A549 (cell line): ENCODE measurements at regions not wholly inside any gene's neighbourhood (a gene's known extent, or its start where the extent isn't known, plus 50 kb on each side); places are given as distances from the start of the nearest gene placed in this dataset.
"Not testable (repeated sequence)": the region's sequence is repeated elsewhere in the genome, so short reads cannot be mapped to it uniquely, and the experiment has no call there.

Experiments used
- ATAC-seq, 2 experiments: fragments of 200-7000 bp in 1 of 2; fragments of >200 bp in 1 of 2; cut with Nextera tagmentation in 1 of 2; cut with Tn5 transposase in 1 of 2; 3 replicates each; pipeline versions ENCODE4 v1.8.0 to v1.9.1; 2018 to 2020; ENCODE audit warnings: mild to moderate bottlenecking in 1 of 2, moderate library complexity in 1 of 2
- CTCF ChIA-PET: fragments of 300-600 bp; sonication (Branson Sonifier 250); formaldehyde crosslinking; extraction: SDS; loops from one replicate; lab custom pipeline; 2021; ENCODE audit warnings: antibody characterized with exemption, inconsistent platforms; lab: Yijun Ruan, JAX
- POLR2A ChIA-PET: fragments of 350-600 bp; formaldehyde crosslinking; extraction: SDS; loops from one replicate; lab custom pipeline; 2021; ENCODE audit warnings: antibody characterized with exemption, inconsistent platforms; lab: Yijun Ruan, JAX
- DNase-seq, 2 experiments: peaks; one replicate each; pipeline versions ENCODE4 v3.0.0 to v3.0.0-alpha.2; 2011 to 2016; ENCODE audit warnings: low read depth in 1 of 2, low spot score in 1 of 2
- FAIRE-seq: peaks from 2 replicates; lab custom pipeline; 2011; peaks lifted over from hg19 to GRCh38; lab: Jason Lieb, UNC
- H3K27ac ChIP-seq, 2 experiments: fragments of >200 bp; sonication (Bioruptor Twin); formaldehyde crosslinking; 3 replicates each; pipeline ENCODE4 v1.5.1; 2016 to 2017
- H3K4me1 ChIP-seq: fragments of >200 bp; sonication (Bioruptor Twin); formaldehyde crosslinking; 3 replicates; pipeline ENCODE4 v1.6.1; 2016
- H3K4me2 ChIP-seq: fragments of >200 bp; sonication (Bioruptor Twin); formaldehyde crosslinking; 3 replicates; pipeline ENCODE4 v1.6.1; 2016
- H3K4me3 ChIP-seq: fragments of >200 bp; sonication (Bioruptor Twin); formaldehyde crosslinking; 3 replicates; pipeline ENCODE4 v1.5.1; 2016
- H3K9me3 ChIP-seq: fragments of >200 bp; sonication (Bioruptor Twin); formaldehyde crosslinking; 3 replicates; pipeline ENCODE4 v1.6.1; 2016
- ATOH8 ChIP-seq: fragments of 250-450 bp; sonication (Bioruptor Pico); IDR thresholded peaks from 2 replicates; pipeline ENCODE4 v1.5.0; 2020; ENCODE audit warnings: low read depth, mild to moderate bottlenecking, moderate library complexity
- CEBPB ChIP-seq, 2 experiments: fragments of >200 bp in 1 of 2; sonication (Bioruptor Twin) in 1 of 2; formaldehyde crosslinking in 1 of 2; IDR thresholded peaks; 2 replicates each; pipeline ENCODE4 v1.6.1; 2012 to 2016
- CTCF ChIP-seq: fragments of >200 bp; sonication (Bioruptor Twin); formaldehyde crosslinking; IDR thresholded peaks from 3 replicates; pipeline ENCODE4 v1.5.1; 2016
- E2F6 ChIP-seq: IDR thresholded peaks from 2 replicates; pipeline ENCODE4 v1.6.1; 2012; ENCODE audit warnings: low read depth, borderline replicate concordance
- EHF ChIP-seq: fragments of 250-450 bp; sonication (Bioruptor Pico); IDR thresholded peaks from 2 replicates; pipeline ENCODE4 v1.5.0; 2020; ENCODE audit warnings: mild to moderate bottlenecking
- ELK1 ChIP-seq: fragments of 150-350 bp; IDR thresholded peaks from 2 replicates; pipeline ENCODE4 v1.6.1; 2014; ENCODE audit warnings: low read depth, mild to moderate bottlenecking, low read length
- FOSB ChIP-seq: fragments of 250-450 bp; sonication (Bioruptor Pico); IDR thresholded peaks from 2 replicates; pipeline ENCODE4 v1.5.0; 2020; ENCODE audit warnings: mild to moderate bottlenecking, moderate library complexity
- FOSL2 ChIP-seq, 2 experiments: fragments of 450-650 bp in 1 of 2; fragments of >200 bp in 1 of 2; sonication (Bioruptor Twin) in 1 of 2; formaldehyde crosslinking; IDR thresholded peaks; 2 replicates each; pipeline versions ENCODE4 v1.5.0 to v1.6.1; 2016 to 2020; ENCODE audit warnings: mild to moderate bottlenecking in 1 of 2, moderate library complexity in 1 of 2
- FOXS1 ChIP-seq: fragments of 250-450 bp; sonication (Bioruptor Pico); IDR thresholded peaks from 2 replicates; pipeline ENCODE4 v1.5.0; 2020; ENCODE audit warnings: mild to moderate bottlenecking, moderate library complexity
- HES2 ChIP-seq: fragments of >200 bp; sonication (Bioruptor Twin); formaldehyde crosslinking; IDR thresholded peaks from 2 replicates; pipeline ENCODE4 v1.6.1; 2016
- HEYL ChIP-seq: fragments of 250-450 bp; sonication (Bioruptor Pico); IDR thresholded peaks from 2 replicates; pipeline ENCODE4 v1.8.0; 2021; ENCODE audit warnings: mild to moderate bottlenecking, moderate library complexity
- HOXA7 ChIP-seq: fragments of 250-450 bp; sonication (Bioruptor Pico); IDR thresholded peaks from 2 replicates; pipeline ENCODE4 v1.5.0; 2020; ENCODE audit warnings: mild to moderate bottlenecking, moderate library complexity
- JUNB ChIP-seq: fragments of >200 bp; sonication (Bioruptor Twin); formaldehyde crosslinking; IDR thresholded peaks from 2 replicates; pipeline ENCODE4 v1.6.1; 2016
- MAFK ChIP-seq: fragments of 450-650 bp; IDR thresholded peaks from 2 replicates; pipeline ENCODE4 v1.6.1; 2014; ENCODE audit not compliant: partially characterized antibody
- NFE2L2 ChIP-seq: fragments of 150-350 bp; conservative IDR thresholded peaks from 2 replicates; pipeline ENCODE4 v1.6.1; 2014; ENCODE audit warnings: low read length
- POLR2A ChIP-seq: IDR thresholded peaks from 2 replicates; pipeline ENCODE4 v1.6.1; 2012; ENCODE audit warnings: mild to moderate bottlenecking, low read length
- POLR2AphosphoS2 ChIP-seq: conservative IDR thresholded peaks from 2 replicates; pipeline ENCODE4 v1.6.1; 2012; ENCODE audit warnings: low read length, improper control_type of control experiment, inconsistent platforms
- RNF2 ChIP-seq: fragments of 200-600 bp; sonication (generic); IDR thresholded peaks from 2 replicates; pipeline ENCODE4 v1.6.1; 2016; ENCODE audit warnings: low read depth, mild to moderate bottlenecking, antibody characterized with exemption, moderate library complexity, borderline replicate concordance
- ZSCAN20 ChIP-seq: fragments of 250-450 bp; sonication (Bioruptor Pico); IDR thresholded peaks from 2 replicates; pipeline ENCODE4 v1.8.0; 2022; ENCODE audit warnings: mild to moderate bottlenecking, moderate library complexity
- WGBS: methylation state at CpG from one replicate; pipeline ENCODE4 v1.1.6; 2017; ENCODE audit errors: missing lambda C conversion rate; 5-methylcytosine and 5-hydroxymethylcytosine counted together

- DNase-seq (no peak), FAIRE-seq (no peak), ATAC-seq (no peak)
- Histone ChIP-seq H3K4me2 (no peak overlapping the region), H3K9me3 (no peaks in the 10 kb centered on the region; the same call in 2 of the 3 replicates), H3K4me3 (no peak overlapping the region), H3K27ac (no peak overlapping the region), H3K4me1 (no peaks in the 10 kb centered on the region)
- TF ChIP-seq JUNB (no peak), FOSB (CRISPR knock-in tag) (no peak), ZSCAN20 (CRISPR knock-in tag) (no peak)
- CTCF ChIA-PET: interaction anchor here (0.6 kb wide), 1 partner anchor 26 kb away, joined by 3 read pairs; no protein-coding TSS in a partner anchor
- POLR2A ChIA-PET: no interaction called here
- 85% methylated on average over 2 of the region's 2 CpGs for WGBS
These were observed 110.9 kb upstream of the XPO1 start for GRCh38 chr2:61649021-61649420.

GRCh38 chr2:61647044-61647443 is 108.9 kb upstream of the XPO1 start:
- H3K27ac ChIP-seq: no peak overlapping the region
- ChIA-PET POLR2A (no interaction called here), CTCF (interaction anchor here (1.4 to 3.6 kb wide), 2 partner anchors 13 kb away, joined by 3 to 22 read pairs; no protein-coding TSS in a partner anchor)
- H3K4me3 ChIP-seq: no peak overlapping the region
- DNase-seq: no peak
- no peak for TF ChIP-seq FOSL2 (IDR thresholded peaks at IDR 0.05)
- no peak for TF ChIP-seq FOSL2 (CRISPR knock-in tag; IDR thresholded peaks at IDR 0.05)
- TF ChIP-seq EHF (CRISPR knock-in tag): no peak
- no peak for TF ChIP-seq ATOH8 (CRISPR knock-in tag)
- no peak for TF ChIP-seq NFE2L2
- TF ChIP-seq E2F6: no peak
- no peak for TF ChIP-seq FOXS1 (CRISPR knock-in tag)
- TF ChIP-seq POLR2AphosphoS2: no peak
- no peak for TF ChIP-seq CEBPB (IDR thresholded peaks at IDR 0.05)
- no peak for TF ChIP-seq CTCF
- no peak for TF ChIP-seq HEYL (CRISPR knock-in tag)
- no peak for TF ChIP-seq POLR2A
- TF ChIP-seq HES2: no peak
- ATAC-seq: no peak
- H3K4me2 ChIP-seq: no peak overlapping the region
- H3K4me1 ChIP-seq: no peaks in the 10 kb centered on the region
- 60% methylated on average over 5 of the region's 5 CpGs for WGBS
- FAIRE-seq: no peak
- no peaks in the 10 kb centered on the region; the same call in 2 of the 3 replicates for H3K9me3 ChIP-seq

- POLR2A ChIA-PET: no interaction called here
- no peak overlapping the region for H3K4me2 ChIP-seq
- TF ChIP-seq CEBPB (IDR thresholded peaks at IDR 0.05) (no peak), HOXA7 (no peak), RNF2 (no peak), ELK1 (no peak), MAFK (peak; percentile 26)
- FAIRE-seq (peak; percentile 63), DNase-seq (no peak), ATAC-seq (no peak)
- CTCF ChIA-PET: interaction anchor here (1.3 to 3.6 kb wide), 4 partner anchors 10 to 252 kb away, joined by 3 to 22 read pairs (median 4); no protein-coding TSS in a partner anchor
- no peak overlapping the region for H3K27ac ChIP-seq
- H3K9me3 ChIP-seq: no peaks in the 10 kb centered on the region; the same call in 2 of the 3 replicates
- whole genome bisulfite sequencing: 44% methylated on average over 1 of the region's 1 CpG
- H3K4me1 ChIP-seq: no peaks in the 10 kb centered on the region
- H3K4me3 ChIP-seq: no peak overlapping the region
These were observed 107.8 kb upstream of the XPO1 start for GRCh38 chr2:61645911-61646310.

GRCh38 chr2:61643153-61643552 is 105.0 kb upstream of the XPO1 start:
- DNase-seq, H3K4me2 ChIP-seq, H3K4me3 ChIP-seq, H3K9me3 ChIP-seq, H3K4me1 ChIP-seq, POLR2A ChIA-PET, FAIRE-seq, ATAC-seq, H3K27ac ChIP-seq: not testable (repeated sequence)
- 93% methylated on average over 6 of the region's 6 CpGs for WGBS
- CTCF ChIA-PET: interaction anchor here (2.0 to 2.3 kb wide), 2 partner anchors 9 kb away, joined by 5 to 6 read pairs; no protein-coding TSS in a partner anchor
